H1 (cell line): ENCODE measurements at regions not wholly inside any gene's neighbourhood (a gene's known extent, or its start where the extent isn't known, plus 50 kb on each side); places are given as distances from the start of the nearest gene placed in this dataset.

Experiments
- CTCF ChIA-PET: fragments of 300-600 bp; sonication (Branson Sonifier 250); formaldehyde crosslinking; loops from one replicate; lab custom pipeline; 2021; ENCODE audit not compliant: partially characterized antibody; lab: Charles Lee
- POLR2A ChIA-PET: fragments of 300-600 bp; sonication (Branson Sonifier 250); formaldehyde crosslinking; loops from one replicate; lab custom pipeline; 2021; ENCODE audit warnings: inconsistent platforms; ENCODE audit not compliant: partially characterized antibody; lab: Charles Lee
- DNase-seq, 2 experiments: peaks; one replicate each; pipeline versions ENCODE4 v3.0.0 to v3.0.0-alpha.2; 2010 to 2022; ENCODE audit warnings: low spot score in 2 of 2, low read depth in 1 of 2, mixed read lengths in 1 of 2
- FAIRE-seq: peaks from 2 replicates; lab custom pipeline; 2011; peaks lifted over from hg19 to GRCh38; lab: Jason Lieb, UNC
- H2AFZ ChIP-seq: 2 replicates; pipeline ENCODE4 v1.8.1; 2012; ENCODE audit warnings: low read length, inconsistent platforms
- H2AK5ac ChIP-seq: 2 replicates; pipeline ENCODE4 v1.6.1; 2013; ENCODE audit warnings: low read depth, low read length
- H2BK120ac ChIP-seq: replicated peaks from 2 replicates; pipeline ENCODE3; 2013; ENCODE audit warnings: low read depth, low read length, inconsistent platforms
- H2BK12ac ChIP-seq: 2 replicates; pipeline ENCODE4 v1.6.1; 2013; ENCODE audit warnings: low read depth, low read length
- H2BK15ac ChIP-seq: 2 replicates; pipeline ENCODE4 v1.6.1; 2013; ENCODE audit warnings: low read length
- H2BK20ac ChIP-seq: 2 replicates; pipeline ENCODE4 v1.6.1; 2013; ENCODE audit warnings: low read length
- H2BK5ac ChIP-seq: 2 replicates; pipeline ENCODE4 v1.6.1; 2013; ENCODE audit warnings: low read depth, low read length
- H3K14ac ChIP-seq: 2 replicates; pipeline ENCODE4 v1.6.1; 2013; ENCODE audit warnings: inconsistent platforms; ENCODE audit not compliant: insufficient read length
- H3K18ac ChIP-seq: 2 replicates; pipeline ENCODE4 v1.6.1; 2013; ENCODE audit warnings: low read length; ENCODE audit errors: extremely low read depth
- H3K23ac ChIP-seq: 2 replicates; pipeline ENCODE4 v1.6.1; 2013; ENCODE audit warnings: inconsistent platforms; ENCODE audit not compliant: insufficient read length
- H3K23me2 ChIP-seq: 2 replicates; pipeline ENCODE4 v1.6.1; 2013; ENCODE audit warnings: low read depth, low read length
- H3K27ac ChIP-seq: 2 replicates; pipeline ENCODE4 v1.6.1; 2011; ENCODE audit warnings: low read depth, low read length, inconsistent platforms
- H3K27me3 ChIP-seq, 4 experiments: replicated peaks in 1 of 4; 1 replicate in 1 of 4; 2 replicates in 3 of 4; pipeline versions ENCODE4 v1.6.1 to v1.8.1; 2011 to 2013; ENCODE audit warnings: low read length in 3 of 4, mild to moderate bottlenecking in 3 of 4, inconsistent platforms in 2 of 4, mixed read lengths in 2 of 4, moderate library complexity in 1 of 4; ENCODE audit not compliant: control insufficient read depth in 3 of 4, insufficient read depth in 3 of 4; ENCODE audit errors: extremely low read depth in 1 of 4
- H3K36me3 ChIP-seq, 4 experiments: 2 replicates each; pipeline versions ENCODE4 v1.6.1 to v1.8.1; 2011 to 2013; ENCODE audit warnings: mild to moderate bottlenecking in 4 of 4, low read length in 3 of 4, moderate library complexity in 2 of 4, control low read depth in 1 of 4, inconsistent platforms in 1 of 4; ENCODE audit not compliant: insufficient read depth in 4 of 4, control insufficient read depth in 2 of 4
- H3K4ac ChIP-seq: replicated peaks from 2 replicates; pipeline ENCODE3; 2013; ENCODE audit warnings: low read length, low read depth, mixed read lengths, inconsistent platforms; ENCODE audit not compliant: insufficient read length
- H3K4me1 ChIP-seq, 4 experiments: replicated peaks in 1 of 4; 1 replicate in 1 of 4; 2 replicates in 3 of 4; pipeline versions ENCODE4 v1.6.1 to v1.8.1; 2011 to 2013; ENCODE audit warnings: low read length in 3 of 4, inconsistent platforms in 2 of 4, mixed read lengths in 1 of 4; ENCODE audit not compliant: insufficient read depth in 4 of 4, control insufficient read depth in 3 of 4
- H3K4me2 ChIP-seq, 2 experiments: 2 replicates each; pipeline versions ENCODE4 v1.6.1 to v1.8.1; 2011 to 2013; ENCODE audit warnings: low read depth in 2 of 2, low read length in 2 of 2, control low read depth in 1 of 2, inconsistent platforms in 1 of 2, mild to moderate bottlenecking in 1 of 2; ENCODE audit not compliant: insufficient read depth in 1 of 2
- H3K4me3 ChIP-seq, 4 experiments: fragments of 200-600, 300-600 bp in 1 of 4; sonication (generic), shearing (Covaris generic), sonication (Bioruptor Twin) in 1 of 4; 2 replicates each; pipeline versions ENCODE4 v1.5.1 to v1.8.1; 2011 to 2016; ENCODE audit warnings: low read length in 4 of 4, low read depth in 3 of 4, control low read depth in 2 of 4, inconsistent platforms in 2 of 4, mild to moderate bottlenecking in 2 of 4, mixed read lengths in 1 of 4, moderate library complexity in 1 of 4; ENCODE audit not compliant: insufficient read depth in 2 of 4; ENCODE audit errors: extremely low read depth in 1 of 4
- H3K56ac ChIP-seq: replicated peaks from 2 replicates; pipeline ENCODE3; 2013; ENCODE audit warnings: low read depth, mild to moderate bottlenecking, mixed read lengths, low read length, inconsistent platforms; ENCODE audit not compliant: insufficient read length
- H3K79me1 ChIP-seq: 2 replicates; pipeline ENCODE4 v1.6.1; 2013; ENCODE audit warnings: low read depth, low read length, control low read depth
- H3K79me2 ChIP-seq, 2 experiments: 2 replicates each; pipeline versions ENCODE4 v1.6.1 to v1.8.1; 2012 to 2013; ENCODE audit warnings: low read length in 2 of 2, mild to moderate bottlenecking in 2 of 2, inconsistent platforms in 1 of 2; ENCODE audit not compliant: insufficient read depth in 2 of 2, control insufficient read depth in 1 of 2
- H3K9ac ChIP-seq, 4 experiments: replicated peaks in 1 of 4; 1 replicate in 1 of 4; 2 replicates in 3 of 4; pipeline versions ENCODE4 v1.6.1 to v1.8.1; 2011 to 2013; ENCODE audit warnings: low read depth in 3 of 4, low read length in 3 of 4, control low read depth in 2 of 4, mild to moderate bottlenecking in 2 of 4, moderate library complexity in 2 of 4, inconsistent platforms in 1 of 4; ENCODE audit errors: extremely low read depth in 1 of 4
- H3K9me3 ChIP-seq, 2 experiments: 2 replicates each; pipeline versions ENCODE4 v1.6.1 to v1.8.1; 2012 to 2013; ENCODE audit warnings: mild to moderate bottlenecking in 2 of 2, moderate library complexity in 2 of 2, control low read depth in 1 of 2, inconsistent platforms in 1 of 2, low read depth in 1 of 2, low read length in 1 of 2, mixed read lengths in 1 of 2; ENCODE audit not compliant: insufficient read depth in 2 of 2
- H4K20me1 ChIP-seq, 2 experiments: replicated peaks in 1 of 2; 2 replicates each; pipeline versions ENCODE3 to v1.8.1; 2011 to 2013; ENCODE audit warnings: inconsistent platforms in 2 of 2, low read length in 2 of 2, mild to moderate bottlenecking in 1 of 2; ENCODE audit not compliant: insufficient read depth in 2 of 2, control insufficient read depth in 1 of 2
- H4K5ac ChIP-seq: 2 replicates; pipeline ENCODE4 v1.6.1; 2013; ENCODE audit warnings: low read length, low read depth, mixed read lengths, inconsistent platforms; ENCODE audit not compliant: insufficient read length
- H4K8ac ChIP-seq: 2 replicates; pipeline ENCODE4 v1.8.0; 2013; ENCODE audit warnings: mild to moderate bottlenecking, moderate library complexity, low read length, inconsistent platforms; ENCODE audit not compliant: insufficient read depth; ENCODE audit errors: extremely low read depth
- H4K91ac ChIP-seq: replicated peaks from 2 replicates; pipeline ENCODE3; 2013; ENCODE audit warnings: low read length, mixed read lengths, inconsistent platforms; ENCODE audit not compliant: insufficient read length
- GABPA ChIP-seq: IDR thresholded peaks from 2 replicates; pipeline ENCODE4 v1.6.1; 2011; ENCODE audit warnings: mild to moderate bottlenecking, low read length, moderate library complexity, borderline replicate concordance; ENCODE audit not compliant: insufficient read depth
- POLR2AphosphoS5 ChIP-seq: IDR thresholded peaks from 2 replicates; pipeline ENCODE4 v1.6.1; 2011; ENCODE audit warnings: low read depth, low read length
- RFX5 ChIP-seq: IDR thresholded peaks from 2 replicates; pipeline ENCODE4 v1.6.1; 2011; ENCODE audit warnings: low read depth, low read length, improper control_type of control experiment, borderline replicate concordance
- RXRA ChIP-seq: IDR thresholded peaks from 2 replicates; pipeline ENCODE4 v1.6.1; 2011; ENCODE audit warnings: low read depth, mild to moderate bottlenecking, low read length, moderate library complexity; ENCODE audit not compliant: insufficient read depth
- SP1 ChIP-seq: IDR thresholded peaks from 2 replicates; pipeline ENCODE4 v1.6.1; 2011; ENCODE audit warnings: low read depth, low read length
- SP2 ChIP-seq: IDR thresholded peaks from 2 replicates; pipeline ENCODE4 v1.6.1; 2012; ENCODE audit warnings: mild to moderate bottlenecking, low read length, inconsistent platforms
- WGBS, 2 experiments: shearing (Covaris generic) in 1 of 2; methylation state at CpG; one replicate each; pipeline versions ENCODE4 v1.1.6 to v1.1.7; 2013 to 2015; ENCODE audit warnings: low lambda C conversion rate in 2 of 2, mixed read lengths in 2 of 2, inconsistent platforms in 1 of 2, low coverage in 1 of 2, missing lambda C conversion rate in 1 of 2; ENCODE audit not compliant: insufficient replicate concordance in 2 of 2, insufficient coverage in 1 of 2, insufficient read length in 1 of 2; ENCODE audit errors: extremely low coverage in 1 of 2, missing lambda C conversion rate in 1 of 2; 5-methylcytosine and 5-hydroxymethylcytosine counted together

- Histone ChIP-seq H2BK12ac (no peak overlapping the region), H3K18ac (no peak overlapping the region), H3K4ac (no peak overlapping the region), H3K36me3 (no peaks in the 10 kb centered on the region), H3K9me3 (no peaks in the 10 kb centered on the region), H3K14ac (no peak overlapping the region), H3K79me2 (no peaks in the 10 kb centered on the region), H3K27ac (no peak overlapping the region), H3K23ac (no peak overlapping the region), H4K5ac (no peak overlapping the region), H3K79me1 (no peaks in the 10 kb centered on the region), H3K4me1 (no peaks in the 10 kb centered on the region), H3K4me3 (no peak overlapping the region), H2BK120ac (no peak overlapping the region), H4K91ac (no peak overlapping the region), H2BK15ac (no peak overlapping the region; the same call in 1 of the 2 replicates), H2BK20ac (no peak overlapping the region), H3K23me2 (no peaks in the 10 kb centered on the region), H3K56ac (no peak overlapping the region), H2BK5ac (no peak overlapping the region), H3K9ac (no peak overlapping the region), H4K8ac (no peak overlapping the region; the same call in 1 of the 2 replicates), H2AFZ (no peak overlapping the region), H3K4me2 (no peak overlapping the region), H2AK5ac (no peak overlapping the region), H4K20me1 (no peaks in the 10 kb centered on the region), H3K27me3 (no peaks in the 10 kb centered on the region)
- ChIA-PET POLR2A (no interaction called here), CTCF (interaction anchor here (1.6 kb wide), 2 partner anchors 10 to 18 kb away, joined by 3 to 4 read pairs; no protein-coding TSS in a partner anchor)
- no peak for TF ChIP-seq SP2
- no peak for TF ChIP-seq GABPA
- no peak for TF ChIP-seq POLR2AphosphoS5
- no peak for TF ChIP-seq RFX5
- TF ChIP-seq SP1, result no peak
- TF ChIP-seq RXRA, result no peak
- FAIRE-seq (no peak), DNase-seq (no peak)
- WGBS, 2 experiments, result 72% methylated on average over 9 of the region's 9 CpGs; no CpG with 5 or more reads in 1 of the 2 experiments
These were observed 86.0 kb downstream of the PLXNA1 start for GRCh38 chr3:127068871-127069270.
